Neural cell (in vitro differentiated cells): ENCODE measurements at regions not wholly inside any gene's neighbourhood (a gene's known extent, or its start where the extent isn't known, plus 50 kb on each side); places are given as distances from the start of the nearest gene placed in this dataset.

Experiments used
- H2AFZ ChIP-seq: fragments of 200-600, 300-800 bp; sonication (generic), shearing (Covaris generic); 2 replicates; pipeline ENCODE4 v1.6.0; 2014; ENCODE audit warnings: low read depth, mild to moderate bottlenecking, antibody characterized with exemption, low read length, moderate library complexity
- H3F3A ChIP-seq: fragments of 200-600 bp; shearing (Covaris generic); 2 replicates; pipeline ENCODE4 v1.6.1; 2016; ENCODE audit warnings: mild to moderate bottlenecking, moderate library complexity, mixed read lengths, antibody characterized with exemption, low read length; ENCODE audit not compliant: insufficient read depth, poor library complexity, severe bottlenecking
- H3K27ac ChIP-seq: fragments of 200-600, 300-800 bp; sonication (generic), shearing (Covaris generic); 2 replicates; pipeline ENCODE4 v1.5.1; 2014; ENCODE audit warnings: mild to moderate bottlenecking, low read length, moderate library complexity
- H3K27me3 ChIP-seq: fragments of 300-800, 200-600 bp; sonication (generic), shearing (Covaris generic); 2 replicates; pipeline ENCODE4 v1.6.0; 2014; ENCODE audit warnings: mild to moderate bottlenecking, low read depth, low read length, moderate library complexity; ENCODE audit not compliant: insufficient read depth
- H3K36me3 ChIP-seq: fragments of 300-800, 200-600 bp; sonication (generic), shearing (Covaris generic); 2 replicates; pipeline ENCODE4 v1.5.1; 2014; ENCODE audit warnings: mild to moderate bottlenecking, antibody characterized with exemption, low read length, moderate library complexity; ENCODE audit not compliant: insufficient read depth
- H3K4me2 ChIP-seq: fragments of 300-800, 200-600 bp; sonication (generic), shearing (Covaris generic); 2 replicates; pipeline ENCODE4 v1.6.0; 2014; ENCODE audit warnings: mild to moderate bottlenecking, low read length
- H3K4me3 ChIP-seq: fragments of 300-800, 200-600 bp; sonication (generic), shearing (Covaris generic); 2 replicates; pipeline ENCODE4 v1.5.1; 2014; ENCODE audit warnings: mild to moderate bottlenecking, low read length, moderate library complexity
- H3K79me2 ChIP-seq: fragments of 200-600 bp; shearing (Covaris generic); replicated peaks from 2 replicates; pipeline ENCODE4 v1.6.0; 2014; ENCODE audit warnings: mild to moderate bottlenecking, low read length, moderate library complexity; ENCODE audit not compliant: insufficient read depth
- H3K9ac ChIP-seq: fragments of 300-800, 200-600 bp; sonication (generic), shearing (Covaris generic); 2 replicates; pipeline ENCODE4 v1.6.1; 2016; ENCODE audit warnings: mild to moderate bottlenecking, low read length, mixed read lengths
- H3K9me2 ChIP-seq: fragments of 200-600 bp; shearing (Covaris generic); 2 replicates; pipeline ENCODE4 v1.6.1; 2016; ENCODE audit warnings: mild to moderate bottlenecking, low read length, mixed read lengths; ENCODE audit not compliant: insufficient read depth
- H3K9me3 ChIP-seq: fragments of 200-600, 300-800 bp; sonication (generic), shearing (Covaris generic); 2 replicates; pipeline ENCODE4 v1.6.1; 2016; ENCODE audit warnings: mild to moderate bottlenecking, mixed run types, low read length, moderate library complexity, mixed read lengths
- H4K20me1 ChIP-seq: fragments of 200-600 bp; shearing (Covaris generic); 2 replicates; pipeline ENCODE4 v1.6.1; 2016; ENCODE audit warnings: mild to moderate bottlenecking, mixed run types; ENCODE audit not compliant: insufficient read depth
- CTCF ChIP-seq: fragments of 450-650 bp; IDR thresholded peaks from 2 replicates; pipeline ENCODE4 v1.5.1; 2014; ENCODE audit warnings: antibody characterized with exemption, mild to moderate bottlenecking, moderate library complexity; ENCODE audit not compliant: poor library complexity, severe bottlenecking
- EP300 ChIP-seq: fragments of 450-650 bp; conservative IDR thresholded peaks from 2 replicates; pipeline ENCODE4 v1.6.1; 2014; ENCODE audit warnings: antibody characterized with exemption, mild to moderate bottlenecking, moderate library complexity; ENCODE audit not compliant: poor library complexity, severe bottlenecking
- EZH2 ChIP-seq: fragments of 200-600, 300-800 bp; shearing (Covaris generic), sonication (generic); IDR thresholded peaks from 2 replicates; pipeline ENCODE4 v1.6.1; 2014; ENCODE audit warnings: antibody characterized with exemption, low read length, borderline replicate concordance, mild to moderate bottlenecking; ENCODE audit not compliant: insufficient read depth, poor library complexity, severe bottlenecking
- MXI1 ChIP-seq: fragments of 450-650 bp; conservative IDR thresholded peaks from 2 replicates; pipeline ENCODE4 v1.6.1; 2014; ENCODE audit warnings: antibody characterized with exemption, mild to moderate bottlenecking; ENCODE audit not compliant: poor library complexity, severe bottlenecking
- POLR2AphosphoS5 ChIP-seq: IDR thresholded peaks from 2 replicates; pipeline ENCODE4 v1.6.1; 2012
- RAD21 ChIP-seq: fragments of 450-650 bp; conservative IDR thresholded peaks from 2 replicates; pipeline ENCODE4 v1.6.1; 2014; ENCODE audit warnings: antibody characterized with exemption, mild to moderate bottlenecking, moderate library complexity
- REST ChIP-seq: IDR thresholded peaks from 2 replicates; pipeline ENCODE4 v1.6.1; 2012; ENCODE audit warnings: borderline replicate concordance
- SMC3 ChIP-seq: fragments of 450-650 bp; conservative IDR thresholded peaks from 2 replicates; pipeline ENCODE4 v1.6.1; 2014; ENCODE audit warnings: antibody characterized with exemption, mild to moderate bottlenecking, moderate library complexity; ENCODE audit not compliant: poor library complexity
- TAF1 ChIP-seq: IDR thresholded peaks from 2 replicates; pipeline ENCODE4 v1.6.1; 2012; ENCODE audit warnings: low read depth

GRCh38 chr3:56887402-56888025 lies 85.8 kb upstream of the ARHGEF3 start:
- no peaks in the 10 kb centered on the region for H3K79me2 ChIP-seq
- H3K9me3 ChIP-seq = no peaks in the 10 kb centered on the region
- no peaks in the 10 kb centered on the region for H3K36me3 ChIP-seq
- no peaks in the 10 kb centered on the region for H4K20me1 ChIP-seq
- H3K4me2 ChIP-seq = no peak overlapping the region
- H3K9ac ChIP-seq = no peak overlapping the region
- H3K27ac ChIP-seq = no peak overlapping the region
- H3K27me3 ChIP-seq = no peaks in the 10 kb centered on the region
- H3K4me3 ChIP-seq = no peak overlapping the region
- H3F3A ChIP-seq = no peaks in the 10 kb centered on the region
- H3K9me2 ChIP-seq = no peaks in the 10 kb centered on the region
- TF ChIP-seq RAD21 (no peak), EP300 (no peak), EZH2 (no peak), SMC3 (no peak), MXI1 (no peak), REST (no peak), POLR2AphosphoS5 (no peak), CTCF (no peak), TAF1 (no peak)
- no peak overlapping the region for H2AFZ ChIP-seq

GRCh38 chr3:56886314-56886713 lies 84.6 kb upstream of the ARHGEF3 start:
- Histone ChIP-seq H3K4me2 (no peak overlapping the region), H3K9me3 (no peaks in the 10 kb centered on the region), H3K9ac (no peak overlapping the region)

More at GRCh38 chr3:56886314-56886713, 84.6 kb upstream of the ARHGEF3 start:
- Histone ChIP-seq H2AFZ (no peak overlapping the region), H3K79me2 (no peaks in the 10 kb centered on the region), H3K27ac (no peak overlapping the region), H4K20me1 (no peaks in the 10 kb centered on the region), H3K9me2 (no peaks in the 10 kb centered on the region), H3K4me3 (no peak overlapping the region), H3K27me3 (no peaks in the 10 kb centered on the region), H3K36me3 (no peaks in the 10 kb centered on the region), H3F3A (no peaks in the 10 kb centered on the region)
- TF ChIP-seq REST = no peak
- TF ChIP-seq EZH2 = no peak
- TF ChIP-seq SMC3 = no peak
- TF ChIP-seq MXI1 = no peak
- TF ChIP-seq TAF1 = no peak
- no peak for TF ChIP-seq POLR2AphosphoS5
- TF ChIP-seq RAD21 = no peak
- no peak for TF ChIP-seq EP300
- TF ChIP-seq CTCF = no peak
